HCT116 (cell line): ENCODE measurements at regions not wholly inside any gene's neighbourhood (a gene's known extent, or its start where the extent isn't known, plus 50 kb on each side); places are given as distances from the start of the nearest gene placed in this dataset.

Source experiments
- ATAC-seq: fragments of 200-7000 bp; cut with Tn5 transposase; 2 replicates; pipeline ENCODE4 v1.9.1; 2020; ENCODE audit warnings: mild to moderate bottlenecking, moderate library complexity
- BruUV-seq: library from RNA; stranded (reverse); fragments of 400-500 nt; replicated peaks from 2 replicates; lab custom pipeline; 2021; lab: Mats Ljungman, UMichigan
- CTCF ChIA-PET: fragments of 300-600 bp; sonication (Branson Sonifier 250); formaldehyde crosslinking; loops from one replicate; lab custom pipeline; 2021; ENCODE audit warnings: antibody characterized with exemption; lab: Charles Lee
- POLR2A ChIA-PET: fragments of 300-600, 350-600 bp; sonication (Branson Sonifier 250); formaldehyde crosslinking; loops from one replicate; lab custom pipeline; 2021; ENCODE audit warnings: antibody characterized with exemption; lab: Charles Lee
- RAD21 ChIA-PET, 2 experiments: fragments of 300-600 bp; sonication (Branson Sonifier 250); formaldehyde crosslinking; loops; one replicate each; lab custom pipeline; 2023; ENCODE audit warnings: low total read pairs in 2 of 2; ENCODE audit not compliant: uncharacterized antibody in 2 of 2, unreplicated experiment in 2 of 2, low non-redundant PET in 1 of 2; lab: Charles Lee
- DNase-seq: peaks from one replicate; pipeline ENCODE4 v3.0.0-alpha.2; 2010; ENCODE audit warnings: low read depth, low spot score
- H2AFZ ChIP-seq: fragments of 200-600 bp; shearing (Covaris generic), sonication (generic); 2 replicates; pipeline ENCODE4 v1.6.1; 2017; ENCODE audit warnings: low read depth, mixed run types, mixed read lengths, antibody characterized with exemption, low read length; ENCODE audit not compliant: poor library complexity, severe bottlenecking
- H3K27ac ChIP-seq: 2 replicates; pipeline ENCODE4 v1.5.1; 2012; ENCODE audit warnings: low read depth, low read length
- H3K27me3 ChIP-seq: fragments of 200-600 bp; sonication (generic); 2 replicates; pipeline ENCODE4 v1.6.1; 2016; ENCODE audit warnings: mixed run types, low read length, mixed read lengths; ENCODE audit not compliant: insufficient read depth
- H3K36me3 ChIP-seq, 2 experiments: fragments of 200-500 bp in 1 of 2; fragments of 200-600 bp in 1 of 2; sonication (Bioruptor generic) in 1 of 2; sonication (generic) in 1 of 2; 2 replicates each; pipeline versions ENCODE4 v1.5.1 to v1.6.1; 2014 to 2016; ENCODE audit warnings: low read length in 2 of 2, inconsistent platforms in 1 of 2, mixed read lengths in 1 of 2, mixed run types in 1 of 2; ENCODE audit not compliant: insufficient read depth in 2 of 2, control insufficient read depth in 1 of 2
- H3K4me1 ChIP-seq, 2 experiments: fragments of 200-600 bp in 1 of 2; sonication (generic) in 1 of 2; 2 replicates each; pipeline versions ENCODE4 v1.5.1 to v1.6.1; 2012 to 2017; ENCODE audit warnings: low read length in 2 of 2, inconsistent platforms in 1 of 2, mild to moderate bottlenecking in 1 of 2, mixed read lengths in 1 of 2, mixed run types in 1 of 2, moderate library complexity in 1 of 2; ENCODE audit not compliant: insufficient read depth in 2 of 2, control insufficient read depth in 1 of 2
- H3K4me2 ChIP-seq: fragments of 200-600 bp; sonication (generic); 2 replicates; pipeline ENCODE4 v1.6.1; 2017; ENCODE audit warnings: mixed run types, low read length, mixed read lengths
- H3K4me3 ChIP-seq, 2 experiments: fragments of 200-600 bp in 1 of 2; sonication (generic) in 1 of 2; replicated peaks in 1 of 2; 2 replicates each; pipeline ENCODE4 v1.5.1; 2011 to 2016; ENCODE audit warnings: low read length in 2 of 2, control low read depth in 1 of 2, low read depth in 1 of 2, mild to moderate bottlenecking in 1 of 2, mixed read lengths in 1 of 2, mixed run types in 1 of 2
- H3K79me2 ChIP-seq: fragments of 200-600 bp; sonication (generic); 2 replicates; pipeline ENCODE4 v1.6.1; 2017; ENCODE audit warnings: mild to moderate bottlenecking, mixed run types, low read length, moderate library complexity, mixed read lengths; ENCODE audit not compliant: insufficient read depth
- H3K9ac ChIP-seq: fragments of 200-600 bp; sonication (generic); 2 replicates; pipeline ENCODE4 v1.6.1; 2016; ENCODE audit warnings: low read length, mixed read lengths
- H3K9me2 ChIP-seq: fragments of 200-600 bp; sonication (generic), shearing (Covaris generic); 2 replicates; pipeline ENCODE4 v1.6.1; 2017; ENCODE audit warnings: mixed run types, mild to moderate bottlenecking, moderate library complexity; ENCODE audit not compliant: insufficient read depth
- H3K9me3 ChIP-seq, 2 experiments: fragments of 200-500 bp in 1 of 2; fragments of 200-600 bp in 1 of 2; sonication (Bioruptor generic) in 1 of 2; sonication (generic) in 1 of 2; 2 replicates each; pipeline ENCODE4 v1.6.1; 2014 to 2017; ENCODE audit warnings: low read length in 2 of 2, mixed read lengths in 2 of 2, inconsistent platforms in 1 of 2, low read depth in 1 of 2, mild to moderate bottlenecking in 1 of 2, mixed run types in 1 of 2, moderate library complexity in 1 of 2; ENCODE audit not compliant: control insufficient read depth in 1 of 2, insufficient read depth in 1 of 2
- H4K20me1 ChIP-seq: fragments of 200-600 bp; sonication (generic), shearing (Covaris generic); 2 replicates; pipeline ENCODE4 v1.6.1; 2017; ENCODE audit warnings: mixed run types, mild to moderate bottlenecking, moderate library complexity; ENCODE audit not compliant: insufficient read depth
- CBX3 ChIP-seq: IDR thresholded peaks from 2 replicates; pipeline ENCODE4 v1.6.1; 2012; ENCODE audit warnings: low read depth
- CTCF ChIP-seq, 3 experiments: fragments of 200-600 bp in 1 of 3; sonication (generic) in 1 of 3; IDR thresholded peaks in 2 of 3; conservative IDR thresholded peaks in 1 of 3; 2 replicates each; pipeline ENCODE4 v1.5.1; 2012 to 2017; ENCODE audit warnings: low read depth in 2 of 3, low read length in 2 of 3, antibody characterized with exemption in 1 of 3, borderline replicate concordance in 1 of 3, control low read depth in 1 of 3, mild to moderate bottlenecking in 1 of 3, mixed read lengths in 1 of 3, mixed run types in 1 of 3, moderate library complexity in 1 of 3; ENCODE audit not compliant: insufficient read depth in 1 of 3
- EGR1 ChIP-seq: IDR thresholded peaks from 2 replicates; pipeline ENCODE4 v1.6.1; 2012; ENCODE audit warnings: low read depth
- ELF1 ChIP-seq: IDR thresholded peaks from 2 replicates; pipeline ENCODE4 v1.6.1; 2012; ENCODE audit warnings: low read depth, borderline replicate concordance
- EZH2 ChIP-seq: fragments of 200-600 bp; sonication (generic); IDR thresholded peaks from 2 replicates; pipeline ENCODE4 v1.6.1; 2017; ENCODE audit warnings: antibody characterized with exemption, mixed run types
- EZH2phosphoT487 ChIP-seq: fragments of 200-600 bp; IDR thresholded peaks from 2 replicates; pipeline ENCODE4 v1.6.1; 2018; ENCODE audit warnings: antibody characterized with exemption, borderline replicate concordance
- FOSL1 ChIP-seq: IDR thresholded peaks from 2 replicates; pipeline ENCODE4 v1.6.1; 2012; ENCODE audit warnings: low read depth
- MAX ChIP-seq: IDR thresholded peaks from 2 replicates; pipeline ENCODE4 v1.6.1; 2012
- POLR2A ChIP-seq: IDR thresholded peaks from 2 replicates; pipeline ENCODE4 v1.7.0; 2011; ENCODE audit warnings: borderline replicate concordance; ENCODE audit not compliant: insufficient read depth, insufficient read length; ENCODE audit errors: extremely low read depth
- POLR2AphosphoS5 ChIP-seq: IDR thresholded peaks from 2 replicates; pipeline ENCODE4 v1.6.1; 2011; ENCODE audit warnings: mild to moderate bottlenecking, low read depth, low read length, moderate library complexity
- RAD21 ChIP-seq: IDR thresholded peaks from 2 replicates; pipeline ENCODE4 v1.6.1; 2012; ENCODE audit warnings: low read depth, mild to moderate bottlenecking
- SIN3A ChIP-seq: IDR thresholded peaks from 2 replicates; pipeline ENCODE4 v1.6.1; 2012; ENCODE audit warnings: low read depth
- SRF ChIP-seq: IDR thresholded peaks from 2 replicates; pipeline ENCODE4 v1.6.1; 2012; ENCODE audit warnings: low read depth
- YY1 ChIP-seq: IDR thresholded peaks from 2 replicates; pipeline ENCODE4 v1.6.1; 2011; ENCODE audit warnings: low read length, low read depth, moderate library complexity, mild to moderate bottlenecking; ENCODE audit not compliant: insufficient replicate concordance; ENCODE audit errors: extremely low read depth
- ZFX ChIP-seq: fragments of 450-650 bp; IDR thresholded peaks from 2 replicates; pipeline ENCODE4 v1.6.1; 2017
- intact Hi-C: fragments of 100-400 bp; cut with micrococcal nuclease; formaldehyde crosslinking; loops from 2 replicates; pipeline ENCODE4 v1.10.0; 2022

DNA sequence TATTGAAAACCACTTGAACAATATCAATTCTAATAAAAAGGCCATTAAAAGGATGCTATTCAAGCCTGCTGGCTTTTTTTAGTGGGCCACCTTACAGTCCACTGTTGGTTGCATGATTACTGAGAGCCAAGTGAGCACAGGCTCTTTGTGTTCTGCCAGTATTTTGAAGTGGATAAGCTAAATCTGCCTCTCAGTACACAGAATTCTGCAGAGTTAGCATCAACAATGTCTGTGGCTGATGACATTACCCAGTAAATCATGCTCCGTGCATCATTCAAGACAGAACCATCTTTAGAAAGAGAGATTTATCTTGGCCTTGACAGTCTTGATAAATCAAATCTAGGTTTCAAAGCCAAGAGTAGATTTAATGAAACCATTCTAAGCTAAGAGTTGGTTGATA is 119.0 kb upstream of the GNPDA2 start (continued):
- TF ChIP-seq EZH2phosphoT487 (no peak), CBX3 (no peak), YY1 (no peak), EZH2 (no peak), POLR2AphosphoS5 (no peak), SIN3A (no peak), FOSL1 (no peak)

- POLR2A ChIA-PET, result no interaction called here
- no peaks in the 10 kb centered on the region for H3K4me1 ChIP-seq
- TF ChIP-seq EZH2 (no peak), ZFX (no peak), SIN3A (no peak), MAX (no peak), YY1 (no peak), EGR1 (no peak), RAD21 (no peak), POLR2A (no peak), CTCF (IDR thresholded peaks at IDR 0.05 in 2 of 3, conservative IDR thresholded peaks at IDR 0.05 in 1 of 3; ENCODE audit: borderline replicate concordance in 1 of 3, insufficient read depth in 1 of 3, low read depth in 2 of 3, low read length in 2 of 3) (no peak), SRF (no peak), ELF1 (no peak), POLR2AphosphoS5 (no peak)
- TF ChIP-seq, all 23 proteins: peak for 0
- Histone ChIP-seq H3K27ac (no peak overlapping the region), H3K4me3 (no peak overlapping the region), H2AFZ (no peak overlapping the region), H3K36me3 (no peaks in the 10 kb centered on the region), H3K9me3 (no peaks in the 10 kb centered on the region; a peak in 1 of 4 replicates), H3K4me2 (no peak overlapping the region), H3K9me2 (no peaks in the 10 kb centered on the region), H3K27me3 (no peaks in the 10 kb centered on the region), H3K9ac (no peak overlapping the region), H3K79me2 (no peaks in the 10 kb centered on the region), H4K20me1 (no peaks in the 10 kb centered on the region)
- ATAC-seq (no peak), DNase-seq (no peak)
- CTCF ChIA-PET, result no interaction called here
- intact Hi-C loops, result no loop called here
- RAD21 ChIA-PET, result no interaction called here
- no TSS peak for BruUV-seq
These were observed 116.2 kb upstream of the GNPDA2 start for GRCh38 chr4:44842531-44842930.
